AG04449 (cell line): ENCODE measurements at regions not wholly inside any gene's neighbourhood (a gene's known extent, or its start where the extent isn't known, plus 50 kb on each side); places are given as distances from the start of the nearest gene placed in this dataset.

ENCODE experiments used
- CTCF ChIA-PET: fragments of 350-600 bp; formaldehyde crosslinking; extraction: SDS; loops from one replicate; lab custom pipeline; 2021; ENCODE audit warnings: antibody characterized with exemption; lab: Yijun Ruan, JAX
- POLR2A ChIA-PET: fragments of 400-600, 350-600 bp; formaldehyde crosslinking; extraction: SDS; loops from one replicate; lab custom pipeline; 2020; ENCODE audit warnings: antibody characterized with exemption, inconsistent platforms; lab: Yijun Ruan, JAX
- DNase-seq: peaks from one replicate; pipeline ENCODE4 v3.0.0-alpha.2; 2010; ENCODE audit warnings: low read depth, low spot score
- H3K4me3 ChIP-seq: 2 replicates; pipeline ENCODE4 v1.5.1; 2011; ENCODE audit warnings: low read depth, mild to moderate bottlenecking, control low read depth, low read length
- CTCF ChIP-seq: IDR thresholded peaks from one replicate; pipeline ENCODE4 v1.5.1; 2011; ENCODE audit warnings: mild to moderate bottlenecking, moderate library complexity, low read length, control low read depth, inconsistent platforms; ENCODE audit not compliant: insufficient read depth; ENCODE audit errors: missing control alignments

DNA sequence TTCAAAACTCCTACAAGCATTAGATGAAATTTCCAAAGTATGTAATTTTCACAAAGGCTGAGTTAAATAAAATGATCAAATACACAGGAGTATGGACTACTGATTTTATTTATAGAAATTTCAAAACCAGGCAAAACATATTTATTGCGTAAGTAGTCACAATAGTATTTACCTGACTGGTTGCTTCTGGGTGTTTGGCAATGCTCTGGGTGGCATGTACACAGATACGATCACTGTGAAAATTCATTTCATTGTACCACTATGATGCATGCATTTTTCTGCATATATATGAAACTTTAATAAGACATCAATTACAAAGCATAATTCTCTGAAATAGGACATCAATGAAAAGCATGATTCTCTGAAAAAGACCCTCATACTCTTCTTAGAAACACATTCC lies 384.2 kb downstream of the TLL1 start:
- no peak for DNase-seq
- POLR2A ChIA-PET = no interaction called here
- no peak overlapping the region for H3K4me3 ChIP-seq
- CTCF ChIA-PET = no interaction called here
- TF ChIP-seq CTCF = no peak

- no peak overlapping the region for H3K4me3 ChIP-seq
- ChIA-PET CTCF (no interaction called here), POLR2A (no interaction called here)
- TF ChIP-seq CTCF = no peak
- DNase-seq = no peak
Measured at GRCh38 chr4:166257891-166258290, 384.9 kb downstream of the TLL1 start.

GRCh38 chr4:166259081-166259480 lies 386.0 kb downstream of the TLL1 start:
- no peak for DNase-seq
- TF ChIP-seq CTCF = no peak
- CTCF ChIA-PET = no interaction called here
- no peak overlapping the region for H3K4me3 ChIP-seq
- POLR2A ChIA-PET = no interaction called here

GRCh38 chr4:166274136-166274761 lies 401.2 kb downstream of the TLL1 start:
- DNase-seq = no peak
- POLR2A ChIA-PET = interaction anchor here (0.6 kb wide), 1 partner anchor 161 kb away, joined by 3 read pairs; no protein-coding TSS in a partner anchor
- H3K4me3 ChIP-seq = no peak overlapping the region
- CTCF ChIA-PET = no interaction called here
- TF ChIP-seq CTCF = no peak

- H3K4me3 ChIP-seq = no peak overlapping the region
- ChIA-PET CTCF (no interaction called here), POLR2A (no interaction called here)
- DNase-seq = no peak
- TF ChIP-seq CTCF = no peak
Measured at GRCh38 chr4:166274775-166275174, 401.7 kb downstream of the TLL1 start.

GRCh38 chr4:166277401-166277800 lies 404.4 kb downstream of the TLL1 start:
- DNase-seq = peak; percentile 67
- ChIA-PET POLR2A (interaction anchor here (0.7 kb wide), 1 partner anchor 159 kb away, joined by 3 read pairs; no protein-coding TSS in a partner anchor), CTCF (no interaction called here)
- H3K4me3 ChIP-seq = no peak overlapping the region
- TF ChIP-seq CTCF = no peak
